Stromal cell of bone marrow (primary cell): ENCODE measurements at regions not wholly inside any gene's neighbourhood (a gene's known extent, or its start where the extent isn't known, plus 50 kb on each side); places are given as distances from the start of the nearest gene placed in this dataset.
"Not testable (repeated sequence)": the region's sequence is repeated elsewhere in the genome, so short reads cannot be mapped to it uniquely, and the experiment has no call there.

Experiments
- DNase-seq: peaks from one replicate; pipeline ENCODE4 v3.0.0-alpha.2; 2012; ENCODE audit warnings: low read depth

- DNase-seq = no peak
Observed at GRCh38 chr3:135636596-135636995, 328.9 kb upstream of the PPP2R3A start.

GRCh38 chr3:135637013-135637412 is 328.5 kb upstream of the PPP2R3A start:
- no peak for DNase-seq

GRCh38 chr3:135641761-135642160 is 323.8 kb upstream of the PPP2R3A start:
- DNase-seq = no peak

GRCh38 chr3:135645541-135645940 is 320.0 kb upstream of the PPP2R3A start:
- DNase-seq = no peak

- DNase-seq = no peak
Observed at GRCh38 chr3:135646873-135647272, 318.7 kb upstream of the PPP2R3A start.

GRCh38 chr3:135649361-135649760 is 316.2 kb upstream of the PPP2R3A start:
- DNase-seq = no peak

GRCh38 chr3:135650309-135650708 is 315.2 kb upstream of the PPP2R3A start:
- no peak for DNase-seq

- no peak for DNase-seq
Observed at GRCh38 chr3:135652388-135652787, 313.1 kb upstream of the PPP2R3A start.

- no peak for DNase-seq
Observed at GRCh38 chr3:135655328-135655727, 310.2 kb upstream of the PPP2R3A start.

GRCh38 chr3:135658451-135658850 is 307.1 kb upstream of the PPP2R3A start:
- DNase-seq = not testable (repeated sequence)

- DNase-seq = no peak
Observed at GRCh38 chr3:135667061-135667460, 298.5 kb upstream of the PPP2R3A start.

GRCh38 chr3:135674508-135674907 is 291.0 kb upstream of the PPP2R3A start:
- DNase-seq = no peak

GRCh38 chr3:135678386-135678785 is 287.1 kb upstream of the PPP2R3A start:
- DNase-seq = no peak

- DNase-seq = no peak
Observed at GRCh38 chr3:135688003-135688402, 277.5 kb upstream of the PPP2R3A start.

- no peak for DNase-seq
Observed at GRCh38 chr3:135690664-135691063, 274.9 kb upstream of the PPP2R3A start.

- DNase-seq = no peak
Observed at GRCh38 chr3:135691240-135691639, 274.3 kb upstream of the PPP2R3A start.

GRCh38 chr3:135694142-135694541 is 271.4 kb upstream of the PPP2R3A start:
- no peak for DNase-seq

GRCh38 chr3:135699741-135700140 is 265.8 kb upstream of the PPP2R3A start:
- DNase-seq = no peak

- DNase-seq = no peak
Observed at GRCh38 chr3:135706758-135707375, 258.7 kb upstream of the PPP2R3A start.

- no peak for DNase-seq
Observed at GRCh38 chr3:135719449-135719848, 246.1 kb upstream of the PPP2R3A start.

- no peak for DNase-seq
Observed at GRCh38 chr3:135728007-135728721, 237.4 kb upstream of the PPP2R3A start.

GRCh38 chr3:135731546-135731945 is 234.0 kb upstream of the PPP2R3A start:
- DNase-seq = no peak

- DNase-seq = no peak
Observed at GRCh38 chr3:135736740-135737139, 228.8 kb upstream of the PPP2R3A start.

GRCh38 chr3:135739779-135740178 is 225.7 kb upstream of the PPP2R3A start:
- DNase-seq = no peak
